Putamen (tissue), 1 donor: ENCODE measurements at regions not wholly inside any gene's neighbourhood (a gene's known extent, or its start where the extent isn't known, plus 50 kb on each side); places are given as distances from the start of the nearest gene placed in this dataset.
A peak's percentile ranks its signal among the peaks of the same experiment; 100 is the strongest.

Experiments
- DNase-seq: peaks from one replicate; pipeline ENCODE4 v3.0.0-alpha.2; 2016; ENCODE audit warnings: low spot score

- DNase-seq, result no peak
Observed at GRCh38 chr2:143953451-143954030, 566.4 kb downstream of the ZEB2 start.

- DNase-seq, result no peak
Observed at GRCh38 chr2:143952536-143952935, 567.4 kb downstream of the ZEB2 start.

DNA sequence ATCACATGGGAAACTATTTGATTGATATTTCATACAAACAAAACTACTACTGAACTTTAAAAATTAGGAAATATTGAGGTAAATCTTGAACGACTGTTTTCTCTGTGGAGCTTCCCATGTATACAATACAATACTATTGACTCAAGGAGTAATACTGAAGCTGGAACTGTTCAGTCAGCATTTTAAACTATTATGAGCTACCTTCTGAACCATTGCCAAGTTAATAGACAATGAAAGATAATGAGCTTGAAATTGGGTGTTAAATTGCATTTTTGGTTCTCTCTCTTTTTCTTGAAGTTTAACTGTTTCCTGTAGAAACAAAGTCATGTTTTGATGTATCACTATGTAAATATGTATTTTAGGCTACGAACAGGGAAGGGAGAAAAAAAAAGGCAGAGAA lies 569.2 kb downstream of the ZEB2 start:
- no peak for DNase-seq

- no peak for DNase-seq
Observed at GRCh38 chr2:143949121-143949848, 570.6 kb downstream of the ZEB2 start.

GRCh38 chr2:143948710-143949109 lies 571.2 kb downstream of the ZEB2 start:
- no peak for DNase-seq

GRCh38 chr2:143946436-143947391 lies 573.2 kb downstream of the ZEB2 start:
- DNase-seq, result no peak

- no peak for DNase-seq
Observed at GRCh38 chr2:143942486-143942885, 577.4 kb downstream of the ZEB2 start.

DNA sequence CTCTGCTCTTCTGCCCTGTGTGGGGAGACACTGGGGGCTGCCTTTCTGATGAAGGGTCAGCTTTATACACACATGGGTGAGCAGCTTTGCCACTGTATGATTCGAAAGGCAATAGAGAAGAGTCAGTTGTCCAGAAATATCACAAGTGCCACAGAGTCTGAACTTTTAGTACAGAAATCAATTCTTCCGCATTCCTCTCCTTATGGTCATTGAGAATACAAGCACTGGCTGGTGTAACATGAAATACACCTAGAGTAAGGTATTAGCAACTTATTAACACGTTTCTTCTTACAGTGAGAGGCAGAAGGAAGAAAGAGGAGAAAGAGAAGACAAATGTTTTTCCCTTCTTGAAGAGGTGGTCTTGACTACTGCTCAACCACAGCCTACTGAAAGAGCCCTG lies 579.2 kb downstream of the ZEB2 start:
- DNase-seq, result no peak

DNA sequence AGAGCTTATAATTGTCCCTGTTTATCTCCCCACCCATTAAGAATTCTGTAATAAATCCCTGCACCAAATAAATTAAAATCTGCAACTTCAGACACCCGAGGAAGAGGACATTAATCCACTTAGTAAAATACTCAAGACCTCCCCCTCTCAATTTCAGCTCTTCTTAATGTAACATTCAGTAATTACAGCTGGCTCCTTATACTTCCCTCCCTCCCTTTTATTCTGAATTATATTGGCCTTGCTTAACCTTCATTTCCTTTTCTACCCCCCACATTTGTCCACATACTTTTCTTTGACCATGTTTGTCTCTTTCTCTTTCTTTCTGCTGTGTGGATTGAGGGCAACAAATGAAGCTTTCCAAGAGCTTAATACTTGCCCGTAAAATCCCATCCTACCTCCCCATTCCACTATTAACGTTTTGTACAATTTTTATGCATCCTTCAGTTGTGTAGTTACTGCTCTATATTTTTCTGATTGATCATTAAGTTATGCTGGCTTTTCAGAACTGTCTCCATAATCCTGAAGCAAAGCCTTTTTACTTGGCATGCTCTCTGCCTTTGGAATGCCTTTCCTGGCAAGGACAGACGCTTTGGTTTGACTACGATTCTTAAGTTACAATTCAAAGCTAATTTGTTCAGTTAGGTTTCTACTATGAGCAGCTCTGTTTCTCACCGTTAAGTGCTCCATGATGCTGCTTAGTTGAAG lies 580.1 kb downstream of the ZEB2 start:
- DNase-seq, result no peak

DNA sequence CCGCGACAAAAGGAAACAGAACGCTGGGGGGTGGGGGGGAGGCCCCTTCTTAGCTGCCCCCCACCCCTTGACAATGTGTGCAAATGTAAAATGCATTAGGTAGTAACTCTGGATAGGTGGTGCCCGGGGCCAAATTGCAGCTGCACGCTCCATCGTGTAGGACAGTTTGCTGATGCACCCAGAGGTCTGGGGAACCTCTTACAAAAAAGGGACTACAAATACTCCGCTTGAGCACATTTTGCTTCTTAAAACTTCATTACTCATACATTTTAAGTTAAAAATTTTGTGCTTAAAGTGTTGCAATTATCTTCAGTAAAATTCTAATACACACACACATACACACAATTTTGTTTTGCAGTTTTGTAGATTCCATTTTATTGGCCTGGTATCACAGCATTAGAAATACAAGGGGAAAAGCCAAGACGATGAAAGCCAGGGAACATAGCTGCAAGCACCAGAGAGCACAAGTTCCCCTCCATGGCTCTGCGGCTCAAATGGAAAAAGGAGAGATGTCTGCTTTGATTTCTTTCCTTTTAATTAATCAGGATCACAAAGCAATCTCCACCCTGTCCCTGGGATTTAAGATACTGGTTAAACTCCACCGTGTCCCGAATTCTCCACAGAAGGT lies 582.1 kb downstream of the ZEB2 start:
- DNase-seq, result peak; percentile 11

- DNase-seq, result peak; percentile 61
Observed at GRCh38 chr2:143936848-143937722, 582.8 kb downstream of the ZEB2 start.

GRCh38 chr2:143936538-143936847 lies 583.4 kb downstream of the ZEB2 start:
- no peak for DNase-seq

GRCh38 chr2:143935482-143935752 lies 584.5 kb downstream of the ZEB2 start:
- DNase-seq, result no peak

- DNase-seq, result no peak
Observed at GRCh38 chr2:143934626-143935481, 585.1 kb downstream of the ZEB2 start.

- no peak for DNase-seq
Observed at GRCh38 chr2:143933946-143934569, 585.9 kb downstream of the ZEB2 start.

GRCh38 chr2:143930891-143931290 lies 589.0 kb downstream of the ZEB2 start:
- DNase-seq, result no peak

- DNase-seq, result no peak
Observed at GRCh38 chr2:143928613-143929012, 591.3 kb downstream of the ZEB2 start.

- DNase-seq, result no peak
Observed at GRCh38 chr2:143928184-143928583, 591.7 kb downstream of the ZEB2 start.

DNA sequence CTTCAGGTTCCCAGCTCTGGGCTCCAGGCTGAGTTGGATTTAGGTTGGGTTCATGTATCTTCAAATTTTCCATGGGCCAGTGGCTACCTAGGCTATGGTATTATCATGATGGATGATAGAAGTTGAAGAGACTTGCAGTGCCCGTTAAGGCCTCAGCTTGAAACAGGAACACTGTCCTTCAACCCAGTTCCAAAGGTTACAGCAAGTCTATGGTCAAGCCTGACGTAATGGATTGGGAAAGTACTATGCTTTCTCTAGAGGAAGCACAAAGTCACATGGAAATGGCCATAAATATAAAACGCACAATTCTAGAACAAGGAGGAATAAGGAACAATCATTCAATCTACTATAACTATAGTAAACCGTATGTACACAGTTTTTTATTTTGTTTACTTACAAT lies 593.2 kb downstream of the ZEB2 start:
- DNase-seq, result no peak
